HG03135 (cell line): ENCODE measurements at regions not wholly inside any gene's neighbourhood (a gene's known extent, or its start where the extent isn't known, plus 50 kb on each side); places are given as distances from the start of the nearest gene placed in this dataset.

Experiments
- ATAC-seq: cut with Tn5 transposase; IDR thresholded peaks from one replicate; pipeline ENCODE4 v1.9.1; 2021; ENCODE audit warnings: mild to moderate bottlenecking, moderate library complexity; ENCODE audit not compliant: unreplicated experiment

- ATAC-seq: peak; percentile 56
Observed at GRCh38 chr10:4013651-4014121, 228.7 kb upstream of the KLF6 start.

DNA sequence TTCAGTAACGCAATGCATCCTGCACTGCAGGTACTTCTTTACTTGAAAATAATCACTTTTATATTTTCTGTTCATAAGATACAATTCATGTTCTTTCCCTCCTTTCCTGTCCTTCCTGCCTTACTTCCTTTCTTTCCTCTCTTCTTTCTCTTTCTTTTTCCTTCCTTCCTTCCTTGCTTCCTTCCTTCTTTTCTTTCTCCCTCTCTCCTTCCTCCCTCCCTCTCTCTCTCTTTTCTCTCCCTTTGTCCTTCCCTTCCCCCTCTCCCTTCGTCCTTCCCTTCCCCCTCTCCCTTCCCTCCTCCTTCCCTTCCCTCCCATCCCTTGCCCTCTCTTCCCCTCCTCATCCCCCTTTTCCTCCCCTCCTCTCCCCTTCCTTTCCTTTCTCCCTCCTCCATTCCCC lies 227.8 kb upstream of the KLF6 start:
- ATAC-seq: no peak

GRCh38 chr10:4011136-4011812 lies 226.3 kb upstream of the KLF6 start:
- ATAC-seq: no peak

GRCh38 chr10:4008676-4009382 lies 223.8 kb upstream of the KLF6 start:
- no peak for ATAC-seq

DNA sequence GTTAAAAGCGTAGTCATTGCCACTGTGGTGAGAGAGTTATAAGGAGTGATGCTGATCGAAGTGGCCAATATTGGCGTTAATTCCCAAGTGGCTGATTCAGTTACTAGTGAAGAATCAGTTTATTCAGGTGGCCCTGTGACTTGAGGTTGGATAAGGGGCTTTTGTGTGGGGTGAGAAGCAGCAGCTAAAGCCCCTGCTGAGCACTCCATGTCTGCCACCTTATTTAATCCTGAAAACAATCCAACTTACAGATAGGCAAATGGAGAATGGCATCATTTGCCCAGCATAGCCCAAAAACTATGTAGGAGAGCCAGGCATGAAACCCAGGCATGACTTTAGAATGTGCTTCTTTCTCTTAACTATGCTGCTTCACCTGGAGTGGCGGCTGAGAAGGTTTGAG lies 222.8 kb upstream of the KLF6 start:
- no peak for ATAC-seq

- ATAC-seq: no peak
Observed at GRCh38 chr10:4006858-4007257, 221.8 kb upstream of the KLF6 start.

DNA sequence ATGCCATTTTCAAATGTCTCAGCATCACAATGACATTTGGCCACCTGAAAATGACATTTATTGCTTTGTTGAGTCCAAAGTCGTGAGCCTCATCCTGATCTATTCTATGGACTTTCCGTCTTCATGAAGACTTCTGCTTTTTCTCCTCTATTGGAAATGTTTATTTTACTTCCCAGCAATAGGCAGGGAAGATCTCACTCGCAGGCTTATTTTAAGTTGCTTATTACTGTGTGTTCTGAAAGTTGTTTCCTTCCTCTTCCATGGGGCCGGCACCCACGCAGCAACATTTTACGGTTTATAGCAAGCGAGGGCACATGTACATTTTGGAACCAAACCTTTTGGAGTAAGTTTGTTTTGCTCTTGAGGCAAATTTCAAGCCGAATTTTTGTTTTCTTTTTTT lies 221.0 kb upstream of the KLF6 start:
- ATAC-seq: no peak

DNA sequence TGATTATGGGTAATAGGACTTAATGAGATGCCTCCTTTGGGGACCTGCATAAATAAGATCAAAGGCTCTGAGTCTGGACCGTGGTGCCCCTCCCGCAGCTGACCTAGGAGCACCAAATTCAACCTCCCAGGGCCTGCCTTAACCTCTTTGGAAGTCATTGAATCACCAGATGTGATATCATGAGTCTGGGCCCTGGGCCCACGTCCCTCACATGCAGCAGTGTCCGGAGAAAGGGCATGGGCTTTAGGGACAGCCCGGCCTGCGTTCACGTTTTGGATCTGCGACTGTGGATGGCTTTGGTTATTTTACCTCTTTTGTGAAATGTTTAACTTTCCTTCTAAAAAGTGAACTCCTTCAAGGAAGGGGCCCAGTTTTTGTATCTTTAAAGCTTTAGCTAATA lies 220.0 kb upstream of the KLF6 start:
- no peak for ATAC-seq

- ATAC-seq: no peak
Observed at GRCh38 chr10:4004144-4004543, 219.1 kb upstream of the KLF6 start.

DNA sequence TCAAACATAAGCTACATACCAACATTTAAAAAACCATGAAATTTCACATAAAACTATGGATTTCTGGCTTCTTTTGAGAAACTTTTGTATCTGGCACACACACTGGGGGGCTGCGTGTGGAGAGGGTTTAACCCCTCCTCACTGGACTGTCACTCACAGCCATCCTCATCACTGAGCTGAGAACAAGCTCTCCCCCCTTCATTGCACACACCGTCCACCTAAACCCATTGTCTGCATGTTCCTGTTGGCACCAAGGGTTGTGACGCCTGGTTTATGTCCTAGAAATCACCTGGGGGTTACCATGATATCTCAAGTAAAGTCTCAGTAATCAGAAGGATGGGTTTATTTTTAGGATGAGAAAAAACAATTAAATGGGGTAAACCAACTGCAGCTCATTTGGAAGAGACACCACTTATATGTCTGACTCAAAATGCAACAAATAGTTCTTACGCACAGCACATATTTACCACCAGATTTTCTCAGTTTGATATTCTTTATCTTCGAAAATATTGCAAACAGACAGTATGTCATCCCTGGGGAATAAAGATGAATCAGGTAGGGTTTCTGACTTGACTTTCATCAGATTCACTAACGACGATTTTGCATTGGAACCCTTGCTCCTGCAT lies 218.5 kb upstream of the KLF6 start:
- ATAC-seq: no peak

DNA sequence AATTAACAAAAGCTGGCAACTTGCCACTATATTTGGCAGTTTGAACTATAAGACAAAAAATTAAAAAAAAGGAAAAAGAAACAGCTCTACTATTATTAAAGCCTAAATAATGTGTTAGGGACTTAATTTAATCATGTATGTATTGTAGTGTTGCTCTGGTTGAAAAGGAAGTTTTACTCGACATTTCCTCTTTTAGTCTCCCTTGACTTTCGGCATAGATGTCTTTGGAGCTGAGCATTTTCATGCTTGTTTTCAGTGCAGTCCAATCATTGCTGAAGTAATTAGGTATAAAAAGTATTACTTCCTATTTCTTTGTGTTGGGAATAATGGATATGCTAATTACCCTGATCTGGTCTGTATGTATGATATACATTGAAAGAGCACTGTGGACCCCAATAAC lies 216.8 kb upstream of the KLF6 start:
- no peak for ATAC-seq

- ATAC-seq: no peak
Observed at GRCh38 chr10:3999642-4000041, 214.6 kb upstream of the KLF6 start.

DNA sequence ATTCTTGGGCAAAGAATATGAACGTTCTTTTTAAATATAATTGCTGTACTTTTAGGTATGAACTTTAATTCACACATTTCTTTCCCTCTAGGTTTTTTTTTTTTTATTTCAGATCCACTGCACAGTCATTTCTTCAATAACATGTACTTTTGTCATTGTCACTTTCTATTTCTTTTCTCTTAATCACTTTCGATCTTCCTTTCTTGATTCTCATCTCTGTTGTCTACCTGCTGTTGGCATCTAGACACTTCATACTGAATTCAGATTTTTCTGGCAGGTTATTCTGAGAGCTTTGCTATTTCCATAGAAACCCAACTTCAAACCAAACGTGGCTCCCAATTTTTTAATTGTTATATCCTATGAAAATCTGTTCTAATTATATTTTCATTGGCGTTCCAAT lies 211.7 kb upstream of the KLF6 start:
- ATAC-seq: no peak

DNA sequence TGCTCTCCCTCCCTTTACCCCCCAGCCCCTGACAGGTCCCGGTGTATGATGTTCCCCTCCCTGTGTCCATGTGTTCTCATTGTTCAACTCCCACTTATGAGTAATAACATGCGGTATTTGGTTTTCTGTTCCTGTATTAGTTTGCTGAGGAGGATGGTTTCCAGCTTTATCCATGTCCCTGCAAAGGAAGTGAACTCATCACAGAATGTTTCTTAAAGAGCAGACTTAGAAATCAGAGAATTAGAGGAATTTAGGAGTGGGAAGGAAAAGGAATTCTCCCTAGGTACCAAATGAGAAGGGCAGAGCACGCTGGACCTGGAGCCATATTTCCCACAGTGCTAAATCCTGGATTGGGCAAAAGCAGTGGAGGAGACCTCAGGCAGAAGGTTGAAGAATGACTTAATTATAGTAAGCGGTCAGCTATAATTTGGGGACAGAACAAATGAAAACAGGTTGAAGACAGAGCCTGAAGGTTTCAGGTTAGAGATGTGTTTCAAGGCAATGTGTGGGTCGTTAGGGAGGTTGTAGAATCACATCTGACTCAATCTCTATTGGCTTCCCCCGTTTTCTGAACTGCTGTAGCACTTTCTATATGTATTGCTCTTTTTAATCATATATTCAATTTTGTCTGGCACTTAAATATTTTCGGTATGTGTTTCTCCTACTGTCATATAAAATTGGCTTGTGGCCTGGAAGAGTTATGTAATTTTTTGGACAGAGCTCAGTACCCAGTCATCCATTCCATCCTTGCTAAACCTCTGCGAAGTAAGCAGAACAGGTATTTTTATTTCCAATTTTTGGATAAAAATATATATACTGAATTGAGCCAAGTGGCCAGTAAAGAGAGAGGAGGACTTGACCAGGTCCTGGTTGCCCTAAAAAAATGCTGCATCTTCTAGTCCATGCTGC lies 210.5 kb upstream of the KLF6 start:
- ATAC-seq: no peak

- ATAC-seq: no peak
Observed at GRCh38 chr10:3992382-3993178, 207.6 kb upstream of the KLF6 start.

DNA sequence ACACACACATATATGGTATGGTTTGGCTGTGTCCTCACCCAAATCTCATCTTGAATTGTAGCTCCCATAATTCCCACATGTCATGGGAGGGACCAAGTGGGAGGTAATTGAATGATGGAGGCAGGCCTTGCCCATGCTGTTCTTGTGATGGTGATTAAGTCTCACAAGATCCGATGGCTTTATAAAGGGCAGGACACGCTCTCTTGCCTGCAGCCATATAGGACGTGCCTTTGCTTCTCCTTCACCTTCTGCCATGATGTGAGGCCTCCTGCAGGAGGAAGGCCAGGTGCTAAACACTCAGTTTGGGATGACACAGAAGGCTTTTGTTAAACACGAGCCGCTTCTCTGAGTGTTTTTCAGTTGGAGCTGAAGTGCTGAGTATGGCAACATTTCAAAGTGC lies 205.3 kb upstream of the KLF6 start:
- ATAC-seq: no peak

DNA sequence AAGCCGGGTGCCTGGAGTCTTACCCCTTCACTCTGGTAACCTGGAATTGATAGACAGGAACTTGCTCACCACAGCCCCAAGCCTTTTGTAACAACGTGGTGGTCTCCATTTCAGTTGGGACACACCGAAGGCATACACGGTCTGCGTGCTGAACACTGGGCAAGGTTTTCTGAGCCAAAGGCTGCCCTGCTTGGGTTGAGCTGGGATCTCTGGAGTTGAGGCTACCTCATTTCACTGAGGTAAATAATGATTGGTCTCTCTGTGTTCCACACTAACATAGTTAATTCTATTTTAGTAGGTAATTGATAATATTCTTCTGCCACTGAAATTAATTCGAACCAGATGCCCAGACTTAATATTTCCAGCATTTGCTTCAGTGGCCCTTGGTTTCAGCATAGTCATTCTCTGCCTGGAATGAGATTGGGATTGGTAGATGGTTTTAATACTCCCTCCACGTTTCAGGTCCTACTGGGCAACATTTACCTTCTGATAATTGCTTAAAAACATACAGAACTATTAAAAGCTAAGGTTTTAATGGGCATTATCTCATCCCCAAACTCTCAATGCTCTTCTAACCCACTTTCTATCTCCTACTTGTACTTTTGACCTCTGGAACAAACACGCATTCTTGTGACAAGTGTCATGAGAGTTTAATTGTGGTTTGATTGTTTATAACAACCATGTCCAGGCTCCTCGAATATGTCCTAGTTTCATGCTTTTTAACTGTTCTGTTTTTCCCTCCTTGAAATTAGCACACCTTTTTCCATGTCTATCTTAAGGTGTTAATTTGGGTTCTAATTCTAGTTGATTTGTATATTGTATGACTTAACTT lies 202.3 kb upstream of the KLF6 start:
- no peak for ATAC-seq

DNA sequence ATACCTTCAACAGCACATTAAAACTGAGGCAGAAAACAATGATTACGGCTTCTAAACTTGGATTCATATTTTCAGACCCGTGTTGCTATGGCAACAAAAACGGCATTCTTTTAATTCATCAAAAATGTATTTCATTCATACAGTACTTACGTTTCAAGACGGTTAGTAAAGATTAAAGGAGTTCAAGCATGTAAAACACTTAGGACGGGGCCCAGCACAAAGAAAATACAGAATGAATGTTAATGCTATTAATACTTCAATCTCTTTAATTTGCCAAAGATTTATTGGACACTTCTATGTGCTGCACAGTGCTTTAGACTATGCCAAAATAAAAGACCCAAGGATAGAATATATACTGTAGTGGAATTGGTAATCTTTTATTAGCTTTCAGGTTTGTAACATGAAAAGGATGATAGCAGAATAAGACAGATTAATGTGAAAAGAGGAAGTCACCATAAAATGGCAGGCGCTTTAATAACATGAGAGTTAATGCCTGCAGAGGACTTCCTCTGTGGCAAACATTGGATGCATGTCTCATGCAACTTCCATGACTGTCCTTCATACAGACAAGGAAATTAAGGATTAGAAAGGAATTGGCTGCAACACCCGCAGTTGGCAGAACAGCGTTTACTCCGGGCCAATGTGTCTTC lies 201.6 kb upstream of the KLF6 start:
- ATAC-seq: no peak
